ENCODE measurements at regions not wholly inside any gene's neighbourhood (a gene's known extent, or its start where the extent isn't known, plus 50 kb on each side); places are given as distances from the start of the nearest gene placed in this dataset.
A peak's percentile ranks its signal among the peaks of the same experiment; 100 is the strongest.

GRCh38 chr7:97466999-97467740, 264.7 kb upstream of the TAC1 start:
- DNase-seq, result no peak

- DNase-seq, result no peak
Observed at GRCh38 chr7:97468493-97468892, 263.4 kb upstream of the TAC1 start.

- peak in 1 of 58 donors; percentile 17 for DNase-seq
Observed at GRCh38 chr7:97470726-97471125, 261.2 kb upstream of the TAC1 start.

- DNase-seq, result no peak
Observed at GRCh38 chr7:97471491-97471890, 260.4 kb upstream of the TAC1 start.

GRCh38 chr7:97479740-97480290, 252.1 kb upstream of the TAC1 start:
- DNase-seq, result peak in 1 of 58 donors; percentile 2

GRCh38 chr7:97480772-97481390, 251.0 kb upstream of the TAC1 start:
- DNase-seq, result peak in 50 of 58 donors; percentile 2 to 72 (median 22)

- DNase-seq, result no peak
Observed at GRCh38 chr7:97495487-97495886, 236.4 kb upstream of the TAC1 start.

- DNase-seq, result peak in 10 of 58 donors; percentile 0 to 18 (median 2)
Observed at GRCh38 chr7:97499204-97499603, 232.7 kb upstream of the TAC1 start.

GRCh38 chr7:97503367-97504094, 228.4 kb upstream of the TAC1 start:
- DNase-seq, result no peak

- DNase-seq, result no peak
Observed at GRCh38 chr7:97506728-97507127, 225.2 kb upstream of the TAC1 start.

- DNase-seq, result no peak
Observed at GRCh38 chr7:97512441-97513207, 219.3 kb upstream of the TAC1 start.

- DNase-seq, result no peak
Observed at GRCh38 chr7:97513326-97513725, 218.6 kb upstream of the TAC1 start.

GRCh38 chr7:97541188-97541587, 190.7 kb upstream of the TAC1 start:
- no peak for DNase-seq

GRCh38 chr7:97555857-97556421, 175.9 kb upstream of the TAC1 start:
- peak in 1 of 58 donors; percentile 1 for DNase-seq

- no peak for DNase-seq
Observed at GRCh38 chr7:97565665-97566064, 166.2 kb upstream of the TAC1 start.

- no peak for DNase-seq
Observed at GRCh38 chr7:97573065-97573464, 158.8 kb upstream of the TAC1 start.

- DNase-seq, result no peak
Observed at GRCh38 chr7:97576043-97576442, 155.8 kb upstream of the TAC1 start.

- DNase-seq, result no peak
Observed at GRCh38 chr7:97578225-97578624, 153.7 kb upstream of the TAC1 start.

GRCh38 chr7:97580205-97580604, 151.7 kb upstream of the TAC1 start:
- no peak for DNase-seq

GRCh38 chr7:97595439-97595838, 136.4 kb upstream of the TAC1 start:
- DNase-seq, result no peak

GRCh38 chr7:97601931-97602457, 129.9 kb upstream of the TAC1 start:
- DNase-seq, result no peak

Measured in anterior cingulate cortex (tissue), 58 donors.